SK-N-MC (cell line): ENCODE measurements at regions not wholly inside any gene's neighbourhood (a gene's known extent, or its start where the extent isn't known, plus 50 kb on each side); places are given as distances from the start of the nearest gene placed in this dataset.

Source experiments
- DNase-seq: peaks from one replicate; pipeline ENCODE4 v3.0.0-alpha.2; 2011; ENCODE audit warnings: low read depth, low spot score
- H3K27ac ChIP-seq: fragments of 200-600 bp; sonication (generic); 2 replicates; pipeline ENCODE4 v1.5.1; 2016; ENCODE audit warnings: mixed run types
- H3K36me3 ChIP-seq: fragments of 200-600 bp; sonication (generic); 2 replicates; pipeline ENCODE4 v1.6.1; 2017; ENCODE audit warnings: antibody characterized with exemption, low read length, mixed read lengths; ENCODE audit not compliant: insufficient read depth
- H3K4me3 ChIP-seq: fragments of 200-600 bp; sonication (generic); 2 replicates; pipeline ENCODE4 v1.5.1; 2016
- H3K9ac ChIP-seq: fragments of 200-600 bp; sonication (generic); 2 replicates; pipeline ENCODE4 v1.8.0; 2017; ENCODE audit warnings: mixed run types, mixed read lengths; ENCODE audit not compliant: insufficient read length
- H3K9me3 ChIP-seq: fragments of 200-600 bp; sonication (generic); 2 replicates; pipeline ENCODE4 v1.6.1; 2017; ENCODE audit warnings: low read depth, mild to moderate bottlenecking, antibody characterized with exemption, low read length, moderate library complexity, mixed read lengths
- EZH2 ChIP-seq: fragments of 200-600 bp; sonication (generic); IDR thresholded peaks from one replicate; pipeline ENCODE4 v1.6.1; 2017; ENCODE audit warnings: antibody characterized with exemption
- FOXP2 ChIP-seq: optimal IDR thresholded peaks from 2 replicates; pipeline ENCODE3; 2011; ENCODE audit warnings: mild to moderate bottlenecking, moderate library complexity; ENCODE audit not compliant: insufficient read depth; ENCODE audit errors: extremely low read length, control extremely low read depth
- POLR2AphosphoS5 ChIP-seq: IDR thresholded peaks from 2 replicates; pipeline ENCODE4 v1.6.1; 2012; ENCODE audit warnings: mild to moderate bottlenecking, low read depth, low read length, borderline replicate concordance

GRCh38 chr10:3856593-3856992 is 71.6 kb upstream of the KLF6 start:
- no peak for DNase-seq
- Histone ChIP-seq H3K9me3 (no peaks in the 10 kb centered on the region), H3K36me3 (no peaks in the 10 kb centered on the region), H3K4me3 (no peak overlapping the region), H3K9ac (no peak overlapping the region), H3K27ac (no peak overlapping the region)
- no peak for TF ChIP-seq POLR2AphosphoS5
- TF ChIP-seq FOXP2, result no peak
- no peak for TF ChIP-seq EZH2

- Histone ChIP-seq H3K9ac (no peak overlapping the region), H3K9me3 (no peaks in the 10 kb centered on the region), H3K27ac (no peak overlapping the region), H3K4me3 (no peak overlapping the region), H3K36me3 (no peaks in the 10 kb centered on the region)
- TF ChIP-seq POLR2AphosphoS5, result no peak
- no peak for TF ChIP-seq FOXP2
- DNase-seq, result no peak
Observed at GRCh38 chr10:3853547-3854303, 68.7 kb upstream of the KLF6 start.

- Histone ChIP-seq H3K27ac (no peak overlapping the region), H3K4me3 (no peak overlapping the region), H3K9ac (no peak overlapping the region), H3K9me3 (no peaks in the 10 kb centered on the region), H3K36me3 (no peaks in the 10 kb centered on the region)
- no peak for DNase-seq
- no peak for TF ChIP-seq FOXP2
- no peak for TF ChIP-seq EZH2
Observed at GRCh38 chr10:3853016-3853415, 68.0 kb upstream of the KLF6 start.

GRCh38 chr10:3852147-3852904 is 67.3 kb upstream of the KLF6 start:
- H3K4me3 ChIP-seq, result no peak overlapping the region
- TF ChIP-seq FOXP2, result no peak
- no peak for TF ChIP-seq EZH2
- TF ChIP-seq POLR2AphosphoS5, result no peak
- H3K36me3 ChIP-seq, result no peaks in the 10 kb centered on the region
- DNase-seq, result no peak
- H3K9ac ChIP-seq, result no peak overlapping the region
- H3K9me3 ChIP-seq, result no peaks in the 10 kb centered on the region
- no peak overlapping the region for H3K27ac ChIP-seq

- no peak overlapping the region for H3K4me3 ChIP-seq
- no peak for DNase-seq
Observed at GRCh38 chr10:3850999-3851937, 66.3 kb upstream of the KLF6 start.

GRCh38 chr10:3848775-3849635 is 64.0 kb upstream of the KLF6 start:
- no peak for TF ChIP-seq POLR2AphosphoS5
- TF ChIP-seq EZH2, result no peak
- no peak for TF ChIP-seq FOXP2
- Histone ChIP-seq H3K27ac (no peak overlapping the region), H3K9me3 (no peaks in the 10 kb centered on the region), H3K36me3 (no peaks in the 10 kb centered on the region), H3K9ac (no peak overlapping the region), H3K4me3 (no peak overlapping the region)
- DNase-seq, result no peak

More at GRCh38 chr10:3850999-3851937, 66.3 kb upstream of the KLF6 start:
- no peaks in the 10 kb centered on the region for H3K9me3 ChIP-seq
- no peaks in the 10 kb centered on the region for H3K36me3 ChIP-seq
- H3K27ac ChIP-seq, result no peak overlapping the region
- no peak for TF ChIP-seq POLR2AphosphoS5
- TF ChIP-seq EZH2, result no peak
- no peak for TF ChIP-seq FOXP2
- H3K9ac ChIP-seq, result no peak overlapping the region

GRCh38 chr10:3848005-3848774 is 63.2 kb upstream of the KLF6 start:
- Histone ChIP-seq H3K9me3 (no peaks in the 10 kb centered on the region), H3K9ac (no peak overlapping the region), H3K4me3 (no peak overlapping the region), H3K36me3 (no peaks in the 10 kb centered on the region), H3K27ac (no peak overlapping the region)
- no peak for DNase-seq
- TF ChIP-seq FOXP2 (no peak), POLR2AphosphoS5 (no peak), EZH2 (no peak)
